HS-5 (cell line): ENCODE measurements at regions not wholly inside any gene's neighbourhood (a gene's known extent, or its start where the extent isn't known, plus 50 kb on each side); places are given as distances from the start of the nearest gene placed in this dataset.
"Not testable (repeated sequence)": the region's sequence is repeated elsewhere in the genome, so short reads cannot be mapped to it uniquely, and the experiment has no call there.

Experiments used
- DNase-seq: peaks from one replicate; pipeline ENCODE4 v3.0.0-alpha.2; 2012; ENCODE audit warnings: low read depth

DNA sequence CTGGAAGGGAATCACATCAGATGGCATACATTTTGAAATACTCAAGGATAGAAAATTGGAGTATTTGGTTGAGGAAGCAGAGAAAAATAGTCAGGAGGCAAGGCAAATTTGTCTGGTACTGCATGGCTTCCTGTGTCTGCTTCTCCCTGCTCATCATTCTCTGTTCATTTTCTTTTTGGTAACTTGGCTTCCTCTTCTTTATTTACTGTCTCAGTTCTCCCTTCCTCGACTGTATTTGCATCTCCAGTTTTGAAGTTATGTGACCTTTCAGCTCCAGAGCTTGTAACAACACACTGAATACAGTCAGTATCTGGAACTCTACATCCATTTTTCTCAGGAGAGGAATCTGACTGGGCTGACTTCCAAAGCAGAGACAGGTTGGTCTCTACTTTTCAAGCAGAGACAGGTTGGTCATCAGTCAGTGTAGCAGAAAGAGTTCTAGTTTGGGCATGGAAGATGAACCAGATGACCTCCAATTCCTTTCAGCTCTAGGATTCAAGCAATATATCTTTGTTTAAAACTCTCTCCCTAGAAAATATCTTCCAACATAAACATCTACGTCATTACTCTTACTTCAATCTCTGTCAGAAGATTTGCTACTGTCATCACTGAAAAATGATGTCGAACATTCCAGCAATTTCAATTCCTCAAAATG lies 571.2 kb downstream of the ADGRL2 start:
- no peak for DNase-seq

DNA sequence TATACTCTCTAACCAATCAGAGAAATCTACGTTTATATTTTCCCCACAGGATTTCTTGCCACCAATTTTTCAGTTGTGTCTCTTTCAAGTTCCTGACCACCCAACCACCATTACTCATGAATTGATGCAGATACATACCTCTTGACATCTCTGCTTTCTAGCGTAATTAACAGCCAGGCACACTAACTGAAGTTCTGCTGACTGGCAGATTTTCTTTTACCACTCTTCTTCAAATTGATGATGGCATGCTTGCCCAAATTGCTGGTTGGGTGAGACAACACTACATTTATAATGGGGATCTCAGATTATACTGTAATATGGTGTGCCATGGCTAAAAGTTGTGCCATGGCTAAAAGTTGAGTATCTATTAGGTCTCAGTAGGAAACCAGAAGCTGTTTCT lies 566.7 kb downstream of the ADGRL2 start:
- no peak for DNase-seq

DNA sequence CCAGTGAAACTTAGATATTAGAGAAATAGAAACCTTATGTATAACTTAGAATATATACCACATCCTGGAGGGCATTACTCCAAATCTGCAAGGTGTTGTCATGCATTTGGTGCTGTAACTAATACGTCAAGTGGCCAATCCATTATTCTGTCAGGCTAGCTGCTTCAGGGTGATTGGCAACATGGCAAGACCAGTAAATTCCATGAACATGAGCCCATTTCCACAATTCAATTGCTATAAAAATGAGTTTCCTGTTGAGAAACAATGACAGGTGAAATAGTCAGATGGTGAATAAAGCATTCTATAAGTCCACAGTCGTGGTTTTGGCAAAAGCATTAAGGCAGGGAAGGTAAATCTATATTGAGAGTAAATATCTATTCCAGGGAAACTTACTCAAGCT lies 566.0 kb downstream of the ADGRL2 start:
- no peak for DNase-seq

DNA sequence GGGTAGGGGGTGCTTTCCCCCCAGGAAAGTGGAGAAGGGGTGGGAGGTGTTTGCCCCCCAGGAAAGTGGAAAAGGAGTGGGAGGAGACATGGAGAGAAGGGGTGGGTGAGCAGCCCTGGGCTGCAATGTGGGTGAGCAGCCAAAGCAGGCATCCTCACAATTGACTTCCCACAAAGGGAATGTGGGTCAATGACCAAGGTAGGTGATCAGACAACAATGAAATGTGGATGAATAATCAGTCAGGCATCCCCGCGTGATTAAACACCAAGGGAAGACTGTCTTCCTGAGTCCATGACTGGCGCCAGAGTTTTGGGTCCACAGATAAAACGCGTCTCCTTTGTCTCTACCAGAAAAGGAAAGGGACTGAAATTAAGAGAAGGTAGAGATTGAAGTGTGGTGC lies 558.8 kb downstream of the ADGRL2 start:
- not testable (repeated sequence) for DNase-seq

DNA sequence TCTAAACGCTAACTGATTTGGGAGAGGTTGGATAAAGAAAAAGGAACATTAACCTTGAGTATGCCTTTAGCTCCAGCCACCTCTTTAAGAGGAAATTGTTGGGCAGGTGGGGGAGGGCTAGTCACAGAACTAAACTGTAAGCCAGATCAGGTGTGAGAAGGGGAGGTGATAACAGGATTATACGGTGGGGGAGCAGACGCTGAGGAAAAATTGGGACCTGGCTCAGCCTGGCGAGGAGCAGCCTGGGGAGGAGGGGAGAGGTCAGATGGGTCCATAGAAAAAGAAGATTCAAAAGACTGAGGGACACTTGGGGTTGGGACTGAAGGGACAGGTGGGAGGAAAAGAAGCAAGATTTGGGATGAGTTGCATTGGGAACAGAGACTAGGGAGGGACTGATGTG lies 558.0 kb downstream of the ADGRL2 start:
- not testable (repeated sequence) for DNase-seq

DNA sequence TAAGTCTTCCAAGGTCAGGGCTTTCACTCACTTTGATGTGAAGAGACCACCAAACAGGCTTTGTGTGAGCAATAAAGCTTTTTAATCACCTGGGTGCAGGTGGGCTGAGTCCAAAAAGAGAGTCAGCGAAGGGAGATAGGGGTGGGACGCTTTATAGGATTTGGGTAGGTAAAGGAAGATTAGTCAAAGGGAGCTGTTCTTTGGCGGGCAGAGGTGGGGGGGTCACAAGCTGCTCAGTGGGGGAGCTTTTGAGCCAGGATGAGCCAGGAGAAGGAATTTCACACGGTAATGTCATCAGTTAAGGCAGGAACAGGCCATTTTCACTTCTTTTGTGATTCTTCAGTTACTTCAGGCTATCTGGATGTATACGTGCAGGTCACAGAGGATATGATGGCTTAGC lies 553.8 kb downstream of the ADGRL2 start:
- DNase-seq: not testable (repeated sequence)

DNA sequence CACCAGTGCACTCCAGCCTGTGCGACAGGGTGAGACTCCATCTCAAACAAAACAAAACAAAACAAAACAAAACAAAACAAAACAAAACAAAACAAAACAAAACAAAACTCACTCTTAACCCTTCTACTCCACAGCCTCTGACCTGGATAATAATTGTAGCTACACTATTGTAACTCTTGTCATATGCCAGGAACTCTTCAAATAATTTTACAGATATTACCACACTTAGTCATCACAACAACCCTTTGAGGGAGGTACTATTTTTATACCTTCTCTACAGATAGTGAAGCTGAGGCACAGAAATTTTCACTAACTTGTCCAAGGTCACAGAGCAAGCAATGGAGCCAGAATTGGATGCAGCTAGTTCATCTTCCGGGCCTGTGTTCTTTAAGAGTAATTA lies 547.8 kb downstream of the ADGRL2 start:
- no peak for DNase-seq

DNA sequence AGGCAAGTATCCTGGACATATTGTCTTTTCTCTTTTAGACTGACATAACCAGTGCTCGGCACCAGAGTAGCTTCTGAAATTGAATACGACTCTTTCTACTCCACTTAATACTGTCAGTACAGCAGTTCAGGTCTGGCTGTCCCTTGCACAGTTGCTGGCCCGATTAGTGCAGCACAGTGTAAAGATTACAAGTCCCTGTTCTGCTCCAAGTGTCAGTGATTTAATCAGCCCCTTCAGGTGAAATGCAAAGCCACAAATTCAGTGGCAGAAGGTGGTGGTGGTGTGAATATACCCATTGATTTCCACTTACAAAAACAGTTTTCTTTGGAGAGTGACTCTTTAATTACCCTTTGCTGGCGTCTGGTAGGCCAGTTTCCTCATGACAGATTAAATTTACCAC lies 545.4 kb downstream of the ADGRL2 start:
- no peak for DNase-seq

DNA sequence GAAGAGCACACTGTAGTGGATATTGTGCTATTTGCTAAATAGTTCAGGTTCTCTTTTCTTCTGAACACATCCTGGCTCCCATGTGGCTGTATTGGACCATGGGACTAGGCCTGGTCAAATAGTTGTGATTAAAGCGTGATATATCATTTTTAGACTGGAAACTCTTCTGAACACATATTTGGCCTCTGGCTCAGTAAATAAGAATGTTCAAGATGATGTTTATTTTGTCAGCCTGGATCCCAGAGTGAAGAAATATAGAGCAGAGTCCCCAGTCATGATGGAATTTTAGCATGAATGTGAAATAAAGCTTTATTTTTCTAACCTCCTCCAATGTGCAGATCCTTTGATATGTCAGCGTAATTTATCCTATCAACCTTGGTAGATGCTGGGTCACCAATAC lies 542.6 kb downstream of the ADGRL2 start:
- DNase-seq: no peak

DNA sequence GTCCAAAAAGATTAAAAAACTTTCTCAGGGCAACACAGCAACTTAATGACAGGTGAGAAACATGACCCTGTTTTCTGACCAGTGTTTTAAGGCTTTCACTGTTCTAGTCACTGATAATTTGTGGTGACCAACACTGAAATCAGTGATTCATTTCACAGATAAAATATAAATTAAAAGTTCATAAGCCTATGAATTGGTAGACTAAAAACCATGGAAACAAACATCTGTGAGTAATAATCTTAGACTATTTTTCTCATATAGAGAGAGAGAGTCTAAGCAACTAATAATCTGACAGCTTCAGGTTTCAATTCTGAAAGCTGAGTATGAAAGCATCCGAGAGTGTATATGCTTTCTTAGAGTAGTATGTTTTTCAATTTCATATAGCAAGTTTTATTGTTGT lies 536.9 kb downstream of the ADGRL2 start:
- DNase-seq: no peak

DNA sequence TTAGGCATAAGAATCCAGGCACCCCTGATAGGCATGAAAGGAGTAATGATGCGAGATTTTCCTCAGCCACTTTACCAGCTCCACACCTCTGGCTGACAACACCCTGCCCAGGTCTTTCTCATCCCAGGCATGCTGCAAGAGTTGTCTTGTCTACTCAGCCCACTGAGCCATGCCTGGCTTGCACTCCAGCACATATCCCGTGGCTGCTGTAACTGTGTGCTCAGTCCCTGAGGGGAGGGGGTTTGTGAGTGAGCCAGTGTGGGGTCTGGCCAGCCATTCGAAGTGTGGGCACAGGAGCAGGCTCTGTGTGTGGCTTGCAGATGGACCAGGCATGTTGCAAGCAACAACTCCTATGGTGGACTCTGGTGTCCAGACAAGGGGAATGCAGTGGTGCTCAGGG lies 529.6 kb downstream of the ADGRL2 start:
- DNase-seq: no peak

DNA sequence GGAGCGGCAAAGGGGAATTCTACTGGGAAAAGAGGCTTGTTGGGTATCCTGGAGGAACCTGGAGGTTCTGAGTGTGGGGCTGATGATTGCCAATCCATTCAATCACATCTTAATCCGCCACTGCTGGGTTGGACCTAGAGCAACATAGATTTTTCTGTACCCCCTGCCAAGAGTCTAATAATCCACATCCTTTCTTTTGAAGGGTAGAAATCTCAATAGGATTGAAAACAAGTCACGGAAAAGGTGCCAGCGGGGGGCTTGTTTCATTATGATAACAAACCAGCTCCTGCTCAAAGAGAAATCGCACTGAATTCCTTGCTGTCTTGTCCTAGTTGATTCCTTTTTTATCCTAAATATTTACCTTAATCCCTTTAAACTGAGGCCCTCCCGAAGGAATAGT lies 528.5 kb downstream of the ADGRL2 start:
- no peak for DNase-seq

DNA sequence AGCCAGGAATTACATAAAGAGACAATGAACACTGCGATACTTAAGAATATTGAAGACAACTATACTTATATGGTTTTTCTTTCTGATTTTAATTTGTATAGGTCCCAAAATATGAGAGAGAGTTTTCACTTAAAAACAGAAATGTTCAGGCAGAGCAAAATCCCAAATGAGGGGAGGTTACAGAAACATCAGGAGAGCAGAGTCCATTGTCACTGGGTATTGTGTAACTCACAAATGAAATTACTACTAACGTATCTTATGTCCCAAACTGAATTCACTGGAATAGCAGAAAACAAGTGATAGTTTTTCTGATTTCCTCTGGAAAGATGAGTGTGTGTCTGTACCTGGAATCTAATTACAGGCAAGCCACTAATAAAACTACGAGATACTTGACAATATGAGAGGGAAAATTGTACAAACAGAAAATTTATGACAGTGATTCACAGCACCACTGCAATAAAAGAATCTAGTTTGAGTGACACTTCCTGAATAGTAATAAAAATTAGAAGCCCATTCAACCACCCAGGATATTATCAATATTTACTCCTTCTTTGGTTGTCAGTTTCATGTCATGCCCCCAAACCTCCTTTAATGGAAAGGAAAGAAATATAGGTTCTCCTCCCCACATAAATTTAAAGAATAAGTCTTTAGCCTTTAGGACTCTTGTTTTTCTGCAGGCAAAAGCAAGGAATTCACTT lies 522.6 kb downstream of the ADGRL2 start:
- DNase-seq: no peak

DNA sequence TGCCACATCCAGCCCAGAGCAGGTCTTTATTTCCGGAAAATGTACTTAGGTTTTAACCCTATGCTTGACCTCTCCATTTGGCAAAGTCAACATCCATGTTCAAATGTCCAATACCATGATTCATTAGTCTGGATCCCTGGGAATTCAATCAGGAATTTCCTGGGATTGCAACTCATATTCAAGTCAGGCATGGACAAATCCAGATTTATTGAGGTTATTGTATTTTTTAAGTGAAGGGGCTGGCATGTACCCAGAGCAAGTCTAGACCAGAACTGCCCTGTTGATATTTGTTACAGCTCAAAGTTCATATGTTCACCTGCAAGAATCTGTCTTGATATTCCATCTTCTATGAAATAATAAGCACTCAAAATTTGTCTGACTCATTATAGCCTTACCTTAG lies 521.1 kb downstream of the ADGRL2 start:
- DNase-seq: peak; percentile 46

DNA sequence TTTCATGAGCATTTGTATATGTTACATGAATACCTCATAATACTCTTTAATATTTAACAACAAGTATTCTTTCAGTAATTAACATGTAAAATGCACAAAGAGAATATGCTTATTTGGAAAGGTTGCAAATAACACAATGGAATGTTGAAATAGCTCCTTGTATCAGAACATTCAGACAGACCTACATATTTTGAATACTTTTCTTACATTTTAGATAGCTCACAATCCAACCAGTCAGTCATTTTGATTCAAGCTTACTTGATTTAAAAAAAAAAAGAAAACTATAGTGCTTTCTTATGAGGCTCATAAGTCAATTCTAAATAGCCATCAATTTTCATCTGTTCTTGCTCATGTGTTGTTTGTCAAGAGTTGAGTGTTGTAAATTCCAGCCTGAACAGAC lies 518.8 kb downstream of the ADGRL2 start:
- no peak for DNase-seq

DNA sequence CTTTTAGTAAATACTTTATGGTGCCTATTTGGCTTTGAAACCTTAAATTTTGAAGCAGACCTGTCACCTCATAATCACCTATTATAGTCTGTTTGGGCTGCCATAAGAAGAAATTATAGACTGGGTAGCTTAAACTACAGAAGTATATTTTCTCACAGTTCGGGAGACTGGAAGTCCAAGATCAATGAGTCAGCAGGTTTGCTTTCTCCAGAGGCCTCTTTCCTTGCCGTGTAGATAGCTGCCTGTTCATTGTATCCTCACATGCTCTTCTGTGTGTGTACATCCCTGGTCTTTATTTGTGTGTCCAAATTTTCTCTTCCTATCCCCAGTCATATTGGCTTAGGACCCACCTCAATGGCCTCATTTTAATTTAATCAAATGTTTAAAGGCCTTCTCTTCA lies 518.2 kb downstream of the ADGRL2 start:
- no peak for DNase-seq

DNA sequence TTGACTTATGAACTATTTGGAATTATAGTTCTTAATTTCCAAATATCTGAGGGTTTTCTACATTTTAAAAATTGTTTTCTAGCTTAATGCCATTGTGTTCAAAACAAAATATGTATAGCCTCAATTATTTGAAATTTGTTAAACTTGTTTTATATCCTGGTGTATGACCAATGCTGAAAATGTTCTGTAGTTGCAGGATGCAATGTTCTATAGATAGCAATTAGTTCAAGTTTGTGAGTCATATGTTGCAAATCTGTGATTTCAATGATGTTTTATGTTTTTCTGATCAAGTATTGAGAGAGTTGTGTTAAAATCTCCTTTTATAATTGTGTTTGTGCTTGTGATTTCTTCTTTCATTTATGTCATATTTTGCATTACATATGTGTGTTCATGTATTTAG lies 517.5 kb downstream of the ADGRL2 start:
- peak; percentile 15 for DNase-seq

DNA sequence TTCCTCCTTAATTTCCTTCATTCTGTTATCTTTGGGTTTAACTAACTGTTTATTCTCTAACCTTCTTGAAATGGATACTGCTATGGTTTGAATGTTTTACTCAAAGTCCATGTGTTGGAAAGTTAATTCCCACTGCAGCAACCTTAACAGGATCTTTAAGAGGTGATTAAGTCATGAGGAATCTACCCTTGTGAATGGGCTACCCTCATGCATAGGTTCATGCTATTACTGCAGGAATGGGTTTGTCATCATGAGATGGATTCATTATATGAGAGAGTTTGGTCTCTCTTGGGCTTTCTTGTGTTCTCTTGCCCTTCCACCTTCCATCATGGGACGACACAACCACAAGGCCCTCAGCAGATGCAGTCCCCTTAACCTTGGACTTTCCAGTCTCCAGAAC lies 516.9 kb downstream of the ADGRL2 start:
- DNase-seq: peak; percentile 42

DNA sequence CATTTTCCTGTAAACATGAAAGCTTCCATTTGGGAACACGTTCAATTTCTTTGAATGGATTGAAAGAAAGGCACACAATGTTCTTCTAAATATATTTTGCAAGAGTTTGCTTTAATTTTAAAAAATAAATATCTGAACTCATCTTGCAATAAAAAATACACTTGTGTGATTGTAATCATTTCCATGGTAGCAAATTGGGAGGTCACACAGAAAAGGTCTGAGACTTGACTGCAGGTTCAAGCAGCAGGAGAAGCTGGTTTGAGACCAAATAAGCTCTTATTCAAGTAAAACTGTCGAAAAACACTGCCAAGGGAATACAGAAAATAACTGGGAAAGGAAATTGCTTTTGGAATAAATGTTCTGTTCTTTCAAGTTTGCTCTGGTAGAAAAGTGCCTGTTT lies 498.9 kb downstream of the ADGRL2 start:
- DNase-seq: no peak

DNA sequence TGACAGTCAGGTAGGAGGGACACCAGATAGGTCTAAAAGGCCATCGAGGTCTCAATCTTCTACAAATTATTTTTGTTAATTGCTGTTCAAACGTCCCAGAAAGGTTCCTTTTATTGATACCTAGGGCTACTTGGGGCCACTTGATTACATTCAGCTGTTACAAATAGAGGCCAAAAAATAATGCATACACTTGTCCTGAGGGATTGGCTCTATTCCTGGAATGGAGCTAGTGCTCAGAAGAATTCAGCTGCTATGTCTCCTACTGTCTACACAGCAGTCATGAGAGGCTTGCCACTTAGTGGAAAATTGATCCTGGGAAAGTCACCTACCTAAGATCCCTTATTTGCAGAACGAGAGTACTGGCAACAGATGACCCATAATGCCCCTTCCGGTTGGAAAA lies 498.3 kb downstream of the ADGRL2 start:
- DNase-seq: no peak

DNA sequence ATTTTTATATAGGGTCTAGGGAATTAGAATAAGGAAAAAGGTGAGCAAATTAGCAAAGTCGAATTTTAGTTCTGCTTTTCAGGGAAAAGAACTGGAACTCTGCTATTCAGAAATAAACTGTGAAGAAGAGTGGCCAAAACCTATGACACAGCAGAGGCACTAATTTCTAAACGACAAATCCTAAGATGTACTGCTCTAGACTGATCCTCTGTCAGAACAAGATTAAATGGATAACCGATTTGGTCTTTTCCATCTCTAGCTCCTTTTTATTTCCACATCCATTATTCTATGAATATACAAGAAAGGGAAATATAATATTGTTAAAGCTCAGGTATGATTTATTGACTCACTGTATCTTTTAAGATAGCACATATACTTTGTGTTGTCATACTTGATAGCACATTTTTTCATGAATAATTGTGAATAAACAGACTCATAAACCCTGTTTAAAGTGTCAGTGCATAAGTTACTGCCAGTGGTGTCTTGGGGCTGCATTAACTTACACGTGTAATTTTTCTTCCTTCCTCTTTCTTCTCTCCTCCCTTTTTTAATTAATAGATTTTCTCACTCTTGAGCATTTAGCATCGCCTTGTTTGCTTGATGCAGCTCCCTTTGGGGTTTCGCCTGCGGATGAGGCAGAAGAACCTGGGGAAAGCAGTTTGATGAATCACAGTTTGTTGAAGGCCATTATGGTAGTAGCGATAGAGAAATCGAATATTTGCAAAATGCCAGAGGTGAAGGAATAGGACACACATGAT lies 496.6 kb downstream of the ADGRL2 start:
- DNase-seq: no peak

DNA sequence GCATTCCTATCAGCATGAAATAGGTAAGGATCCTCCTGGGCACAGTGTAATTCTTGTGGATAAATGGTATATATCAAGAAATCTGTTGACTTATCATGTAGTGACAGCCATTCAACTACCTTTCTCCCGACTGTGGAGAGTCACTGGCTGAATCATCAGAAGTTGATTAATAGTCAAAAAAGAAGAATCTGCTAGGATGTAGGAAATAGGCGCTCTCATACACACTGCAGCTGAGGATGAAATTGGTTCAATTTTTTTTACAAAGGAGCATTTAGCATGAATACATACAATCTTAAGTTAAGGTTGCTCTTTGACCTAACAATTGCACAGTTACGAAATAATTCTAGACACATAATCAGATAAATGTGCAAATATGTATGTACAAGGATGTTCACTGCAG lies 486.8 kb downstream of the ADGRL2 start:
- no peak for DNase-seq

DNA sequence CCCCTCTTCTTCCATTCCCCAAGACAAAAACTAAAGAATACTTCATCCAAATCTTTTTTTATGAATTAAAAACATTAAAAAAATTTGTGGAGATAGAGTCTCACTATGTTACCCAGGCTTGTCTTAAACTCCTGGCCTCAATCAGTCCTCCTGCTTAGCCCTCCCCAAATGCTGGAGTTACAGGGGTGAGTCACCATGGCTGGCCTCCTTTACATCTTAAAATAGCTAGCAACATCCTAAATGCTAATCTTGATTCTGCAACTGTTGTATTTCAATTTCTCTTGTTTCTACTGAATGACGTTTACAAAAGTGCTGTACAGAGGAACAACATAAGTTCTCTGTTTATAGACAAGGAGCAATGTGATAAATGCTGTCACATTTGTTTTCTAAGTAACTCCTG lies 483.5 kb downstream of the ADGRL2 start:
- no peak for DNase-seq
